GM12873 (cell line): ENCODE measurements at regions not wholly inside any gene's neighbourhood (a gene's known extent, or its start where the extent isn't known, plus 50 kb on each side); places are given as distances from the start of the nearest gene placed in this dataset.
A peak's percentile ranks its signal among the peaks of the same experiment; 100 is the strongest.

Experiments used
- CTCF ChIP-seq: IDR thresholded peaks from 2 replicates; pipeline ENCODE4 v1.5.1; 2012; ENCODE audit warnings: low read depth, mild to moderate bottlenecking, moderate library complexity, low read length, control low read depth; ENCODE audit not compliant: insufficient read depth; ENCODE audit errors: missing control alignments

DNA sequence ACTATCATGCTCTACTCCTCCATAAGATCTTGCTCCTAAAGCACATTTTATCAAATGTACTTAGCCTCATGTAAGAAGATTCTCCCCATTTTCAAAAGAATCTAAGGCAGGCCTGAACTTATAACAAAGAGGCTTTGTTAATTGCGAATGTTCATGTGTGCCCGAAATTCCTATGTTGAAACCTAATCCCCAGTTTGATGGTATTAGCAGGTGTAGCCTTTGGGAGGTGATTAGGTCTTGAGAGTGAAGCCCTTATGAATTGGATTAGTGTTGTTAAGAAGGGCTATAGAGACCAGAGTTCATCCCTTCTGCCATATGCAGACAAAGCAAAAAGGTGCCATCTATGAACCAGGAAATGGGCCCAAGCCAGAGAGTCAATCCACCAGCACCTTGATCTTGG lies 234.5 kb downstream of the PAX3 start:
- TF ChIP-seq CTCF = no peak

GRCh38 chr2:222058819-222059445 lies 239.9 kb downstream of the PAX3 start:
- no peak for TF ChIP-seq CTCF

- peak; percentile 60 for TF ChIP-seq CTCF
Observed at GRCh38 chr2:222057347-222058073, 241.3 kb downstream of the PAX3 start.

DNA sequence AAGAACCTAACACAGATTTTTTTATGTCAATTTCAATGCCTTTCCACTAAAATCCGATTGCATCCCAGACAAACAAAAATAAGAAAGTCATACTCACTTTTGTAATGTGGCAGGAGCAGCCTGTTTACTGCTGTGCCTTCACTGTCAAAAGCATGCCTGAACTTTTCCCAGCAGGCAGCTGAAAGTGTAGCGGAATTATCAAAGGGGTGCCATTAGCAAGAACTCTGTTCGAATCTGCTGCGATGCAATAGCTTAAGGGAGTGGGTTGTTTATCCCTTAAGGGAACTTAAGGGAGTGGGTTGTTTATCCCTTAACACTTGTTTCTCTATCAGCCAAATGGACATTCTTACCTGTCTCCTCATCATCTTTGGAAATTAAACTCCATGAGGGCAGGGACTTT lies 243.5 kb downstream of the PAX3 start:
- TF ChIP-seq CTCF = no peak

- no peak for TF ChIP-seq CTCF
Observed at GRCh38 chr2:222054813-222055212, 244.0 kb downstream of the PAX3 start.

DNA sequence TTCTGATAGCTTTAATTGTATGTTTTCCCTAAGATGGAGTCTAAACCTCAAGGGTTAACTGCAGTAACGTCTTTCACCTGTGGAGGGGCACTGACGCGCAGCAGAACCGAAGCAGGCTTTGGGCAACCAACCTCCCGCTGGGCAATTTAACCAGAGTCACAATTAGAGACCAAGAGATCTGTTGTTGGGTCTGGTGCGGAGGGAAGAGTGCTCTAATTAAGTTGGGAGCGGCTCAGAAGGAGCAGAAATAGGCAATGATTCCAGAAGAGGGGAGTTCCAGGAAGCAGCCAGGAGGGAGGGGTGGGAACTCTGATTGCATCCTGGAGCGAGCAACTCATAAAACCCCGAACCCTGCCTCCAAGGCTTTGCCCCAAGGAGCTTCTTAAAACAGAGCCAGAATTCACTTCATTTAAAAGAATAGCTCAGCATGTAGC lies 245.8 kb downstream of the PAX3 start:
- peak; percentile 23 for TF ChIP-seq CTCF

DNA sequence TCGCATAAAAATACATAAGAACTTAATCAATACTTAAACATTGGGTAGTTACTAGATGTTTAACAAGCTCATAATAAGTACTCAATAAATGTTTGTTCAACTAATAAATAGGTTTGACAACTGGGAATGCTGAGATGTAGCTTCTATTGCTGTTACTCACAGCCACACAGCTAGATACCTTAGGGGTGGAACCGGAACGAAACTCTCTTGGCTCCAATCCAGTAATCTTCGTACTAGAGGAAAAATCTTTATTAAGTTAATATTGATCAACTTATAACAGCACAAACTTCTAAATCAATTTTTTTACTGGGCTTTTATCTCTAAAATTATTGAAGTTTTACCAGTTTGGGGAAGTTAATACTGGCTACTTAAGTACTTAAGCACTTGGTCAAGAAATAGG lies 247.8 kb downstream of the PAX3 start:
- no peak for TF ChIP-seq CTCF
